ENCODE measurements at regions not wholly inside any gene's neighbourhood (a gene's known extent, or its start where the extent isn't known, plus 50 kb on each side); places are given as distances from the start of the nearest gene placed in this dataset.

DNA sequence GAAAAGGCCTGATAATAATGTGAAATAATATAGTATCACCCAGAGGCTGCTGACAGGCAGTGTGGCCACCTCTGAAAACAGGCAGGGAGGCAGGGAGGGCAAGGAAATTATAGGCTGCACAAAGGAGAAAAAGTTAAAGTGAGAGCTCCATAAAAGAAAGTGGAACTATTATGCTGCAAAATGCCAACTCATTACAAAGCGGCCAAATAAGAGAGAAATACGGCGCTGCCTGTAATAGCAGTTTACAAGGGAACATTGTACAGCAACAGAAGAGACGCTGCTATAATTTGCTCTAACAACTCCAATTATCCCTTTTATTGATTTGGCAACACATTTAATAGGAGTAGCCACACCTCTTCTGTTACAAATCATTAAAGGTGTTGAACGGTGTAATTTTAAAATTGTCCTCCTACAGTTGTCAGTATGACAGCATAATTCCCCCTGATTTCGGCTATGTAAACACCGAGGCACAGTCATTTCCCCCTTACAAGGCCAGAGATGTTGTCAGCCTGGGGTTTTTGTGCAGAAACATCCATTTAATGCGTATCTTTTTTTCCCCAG lies 120.3 kb downstream of the MRM1 start:
- Histone ChIP-seq H3K36me3 (no peaks in the 10 kb centered on the region), H3K27ac (no peak overlapping the region), H3K4me1 (no peaks in the 10 kb centered on the region), H3K4me3 (peak overlapping the region; percentile 30 to 51 (median 40)), H3K27me3 (peaks cover 12 to 14% (median 13%) of the 10 kb centered on the region in 3 donors), H3K9me3 (no peaks in the 10 kb centered on the region)
- intact Hi-C loops (cut with DNase I; ENCODE audit: low total_unique reads): no loop called here
- no peak for TF ChIP-seq POLR2A (IDR thresholded peaks at IDR 0.05)
- TF ChIP-seq, protein P1, sequence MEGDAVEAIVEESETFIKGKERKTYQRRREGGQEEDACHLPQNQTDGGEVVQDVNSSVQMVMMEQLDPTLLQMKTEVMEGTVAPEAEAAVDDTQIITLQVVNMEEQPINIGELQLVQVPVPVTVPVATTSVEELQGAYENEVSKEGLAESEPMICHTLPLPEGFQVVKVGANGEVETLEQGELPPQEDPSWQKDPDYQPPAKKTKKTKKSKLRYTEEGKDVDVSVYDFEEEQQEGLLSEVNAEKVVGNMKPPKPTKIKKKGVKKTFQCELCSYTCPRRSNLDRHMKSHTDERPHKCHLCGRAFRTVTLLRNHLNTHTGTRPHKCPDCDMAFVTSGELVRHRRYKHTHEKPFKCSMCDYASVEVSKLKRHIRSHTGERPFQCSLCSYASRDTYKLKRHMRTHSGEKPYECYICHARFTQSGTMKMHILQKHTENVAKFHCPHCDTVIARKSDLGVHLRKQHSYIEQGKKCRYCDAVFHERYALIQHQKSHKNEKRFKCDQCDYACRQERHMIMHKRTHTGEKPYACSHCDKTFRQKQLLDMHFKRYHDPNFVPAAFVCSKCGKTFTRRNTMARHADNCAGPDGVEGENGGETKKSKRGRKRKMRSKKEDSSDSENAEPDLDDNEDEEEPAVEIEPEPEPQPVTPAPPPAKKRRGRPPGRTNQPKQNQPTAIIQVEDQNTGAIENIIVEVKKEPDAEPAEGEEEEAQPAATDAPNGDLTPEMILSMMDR (IDR thresholded peaks at IDR 0.05 in 4 of 5, conservative IDR thresholded peaks at IDR 0.05 in 1 of 5): no peak
- in situ Hi-C loops (cut with MboI; ENCODE audit: low sequenced_read_pairs in 4 of 4): no loop called here
- ATAC-seq (no peak), DNase-seq (no peak)

DNA sequence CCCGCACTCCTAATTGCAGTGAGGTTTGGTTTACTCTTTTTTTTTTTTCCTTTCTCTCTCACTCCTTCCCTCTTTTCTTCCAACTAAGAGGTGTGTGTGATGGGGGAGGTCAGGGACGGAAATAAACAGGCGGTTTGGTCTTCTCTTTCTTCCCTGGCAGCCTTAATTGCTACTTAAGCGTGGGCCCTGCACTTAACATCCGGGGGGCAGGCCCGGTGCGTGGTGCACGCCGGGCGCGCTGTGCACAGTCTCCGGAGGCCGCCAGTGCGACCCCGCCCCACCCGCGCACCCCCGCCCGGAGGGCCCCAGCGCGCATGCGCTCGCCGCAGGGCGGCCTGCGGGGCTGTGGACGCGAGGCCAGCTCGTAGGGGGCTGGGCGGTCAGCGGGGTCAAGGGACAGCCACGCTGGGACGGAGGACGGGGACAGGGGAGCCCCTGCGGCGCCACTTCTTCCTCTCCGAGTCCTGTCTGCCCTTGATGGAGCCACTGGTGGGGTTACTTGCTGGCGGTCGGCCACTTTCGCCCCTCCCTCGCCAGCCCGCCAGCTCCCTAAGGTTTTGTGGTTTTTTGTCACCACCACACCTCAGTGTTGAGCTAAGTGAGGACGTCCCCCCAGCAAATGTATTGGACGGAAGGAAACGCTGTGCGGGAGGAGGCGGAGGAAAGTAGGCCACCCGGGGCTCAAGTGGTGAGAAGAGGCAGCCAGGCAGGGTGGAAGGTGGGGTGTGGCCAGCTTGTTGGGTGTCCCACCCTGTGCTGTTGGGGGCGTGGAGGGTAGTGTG lies 120.9 kb downstream of the MRM1 start:
- TF ChIP-seq, protein P1 (IDR thresholded peaks at IDR 0.05 in 4 of 5, conservative IDR thresholded peaks at IDR 0.05 in 1 of 5): no peak
- no peak for TF ChIP-seq POLR2A (IDR thresholded peaks at IDR 0.05)
- in situ Hi-C loops (cut with MboI; ENCODE audit: low sequenced_read_pairs in 4 of 4) (no loop called here), intact Hi-C loops (cut with DNase I; ENCODE audit: low total_unique reads) (no loop called here)
- H3K9me3 ChIP-seq: no peaks in the 10 kb centered on the region
- H3K4me1 ChIP-seq: no peaks in the 10 kb centered on the region
- no peak for DNase-seq
- H3K27me3 ChIP-seq: peaks cover 13 to 17% (median 16%) of the 10 kb centered on the region in 3 donors
- no peak overlapping the region for H3K27ac ChIP-seq
- no peak for ATAC-seq
- H3K36me3 ChIP-seq: no peaks in the 10 kb centered on the region
- peak overlapping the region; percentile 30 to 51 (median 40) for H3K4me3 ChIP-seq

DNA sequence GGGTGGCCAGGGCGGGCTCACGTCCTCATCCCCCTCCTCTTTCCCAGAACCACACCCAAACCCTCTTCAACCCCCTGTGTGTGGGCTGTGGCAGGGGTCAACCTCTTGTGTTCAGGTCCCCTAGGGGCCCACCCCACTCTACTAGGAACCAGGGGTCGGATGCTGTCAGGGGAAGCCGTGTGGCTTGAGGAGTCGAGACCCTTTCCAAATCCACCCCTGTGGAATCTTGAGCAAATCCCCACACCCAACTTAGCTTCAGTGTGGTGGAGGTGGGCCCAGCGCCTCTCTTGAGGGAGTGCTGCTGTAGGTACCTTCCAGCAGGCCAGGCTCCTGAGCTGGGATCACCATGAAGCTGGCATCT lies 121.5 kb downstream of the MRM1 start:
- intact Hi-C loops (cut with DNase I; ENCODE audit: low total_unique reads) (no loop called here), in situ Hi-C loops (cut with MboI; ENCODE audit: low sequenced_read_pairs in 4 of 4) (no loop called here)
- Histone ChIP-seq H3K4me1 (no peaks in the 10 kb centered on the region), H3K9me3 (no peaks in the 10 kb centered on the region), H3K36me3 (no peaks in the 10 kb centered on the region), H3K27me3 (peaks cover 16 to 22% (median 17%) of the 10 kb centered on the region in 3 donors), H3K4me3 (no peak overlapping the region), H3K27ac (no peak overlapping the region)
- TF ChIP-seq POLR2A (IDR thresholded peaks at IDR 0.05): no peak
- TF ChIP-seq, protein P1 (IDR thresholded peaks at IDR 0.05 in 4 of 5, conservative IDR thresholded peaks at IDR 0.05 in 1 of 5): no peak
- DNase-seq (no peak), ATAC-seq (no peak)

DNA sequence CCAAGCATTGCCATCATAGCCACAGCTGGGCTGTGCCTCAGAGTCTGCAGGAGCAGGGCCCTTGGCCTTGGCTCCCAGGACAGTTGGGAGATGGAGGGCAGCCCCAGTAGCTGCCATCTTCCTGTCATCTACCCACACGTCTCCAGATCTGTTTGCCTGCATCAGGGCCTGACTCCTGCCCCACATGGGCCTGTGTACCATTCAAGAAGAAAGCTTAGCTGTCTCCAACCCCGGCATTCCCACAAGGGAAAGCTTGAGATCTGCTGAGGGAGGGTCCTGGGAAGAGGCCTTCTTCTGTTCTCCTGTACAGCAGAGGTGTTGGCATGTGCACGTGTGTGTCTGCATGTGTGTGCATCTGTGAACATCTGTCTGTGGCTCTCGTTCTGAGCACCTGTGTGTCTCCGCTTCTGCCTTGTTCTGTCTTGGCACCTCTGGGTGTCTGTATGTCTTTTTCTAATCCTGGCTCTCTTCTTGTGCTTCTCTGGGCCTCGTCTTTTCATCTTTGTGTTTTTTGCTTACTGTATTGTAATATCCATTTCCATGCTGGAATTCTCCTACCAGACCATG lies 122.2 kb downstream of the MRM1 start:
- intact Hi-C loops (cut with DNase I; ENCODE audit: low total_unique reads): no loop called here
- Histone ChIP-seq H3K27ac (no peak overlapping the region), H3K36me3 (no peaks in the 10 kb centered on the region), H3K9me3 (no peaks in the 10 kb centered on the region), H3K4me3 (no peak overlapping the region), H3K27me3 (peaks cover 19 to 28% (median 21%) of the 10 kb centered on the region in 3 donors), H3K4me1 (no peaks in the 10 kb centered on the region)
- DNase-seq: no peak
- ATAC-seq: no peak
- TF ChIP-seq, protein P1 (IDR thresholded peaks at IDR 0.05 in 4 of 5, conservative IDR thresholded peaks at IDR 0.05 in 1 of 5): no peak
- TF ChIP-seq POLR2A (IDR thresholded peaks at IDR 0.05): no peak
- in situ Hi-C loops (cut with MboI; ENCODE audit: low sequenced_read_pairs in 4 of 4): no loop called here
